Stimulated activated CD4-positive, alpha-beta T cell treated with anti-CD3 and anti-CD28 coated beads, Interleukin-2, amount 100 ng/mL, for 48 hours (primary cell): ENCODE measurements at regions not wholly inside any gene's neighbourhood (a gene's known extent, or its start where the extent isn't known, plus 50 kb on each side); places are given as distances from the start of the nearest gene placed in this dataset.
"Not testable (repeated sequence)": the region's sequence is repeated elsewhere in the genome, so short reads cannot be mapped to it uniquely, and the experiment has no call there.

Experiments
- DNase-seq, 2 donors: peaks; one replicate each; pipeline ENCODE4 v3.0.0-alpha.2; 2020

GRCh38 chr5:90128551-90128950 is 281.0 kb downstream of the CETN3 start:
- DNase-seq, result no peak

- DNase-seq, result no peak
Measured at GRCh38 chr5:90119531-90119971, 290.0 kb downstream of the CETN3 start.

GRCh38 chr5:90117005-90117404 is 292.6 kb downstream of the CETN3 start:
- DNase-seq, result no peak

- DNase-seq, result no peak
Measured at GRCh38 chr5:90113108-90113507, 296.4 kb downstream of the CETN3 start.

- DNase-seq, result no peak
Measured at GRCh38 chr5:90112033-90112692, 297.4 kb downstream of the CETN3 start.

- DNase-seq, result no peak
Measured at GRCh38 chr5:90111364-90112032, 298.1 kb downstream of the CETN3 start.

- no peak for DNase-seq
Measured at GRCh38 chr5:90109285-90109684, 300.3 kb downstream of the CETN3 start.

- no peak for DNase-seq
Measured at GRCh38 chr5:90099099-90099498, 310.5 kb downstream of the CETN3 start.

- DNase-seq, result no peak
Measured at GRCh38 chr5:90097082-90097477, 312.5 kb downstream of the CETN3 start.

GRCh38 chr5:90096415-90097081 is 313.0 kb downstream of the CETN3 start:
- DNase-seq, result no peak

- no peak for DNase-seq
Measured at GRCh38 chr5:90095292-90096060, 314.1 kb downstream of the CETN3 start.

- no peak for DNase-seq
Measured at GRCh38 chr5:90093751-90094485, 315.6 kb downstream of the CETN3 start.

GRCh38 chr5:90092734-90093133 is 316.8 kb downstream of the CETN3 start:
- DNase-seq, result no peak

GRCh38 chr5:90084342-90084741 is 325.2 kb downstream of the CETN3 start:
- no peak for DNase-seq

GRCh38 chr5:90073026-90073570 is 336.5 kb downstream of the CETN3 start:
- not testable (repeated sequence) for DNase-seq

GRCh38 chr5:90071656-90072055 is 337.9 kb downstream of the CETN3 start:
- no peak for DNase-seq

- no peak for DNase-seq
Measured at GRCh38 chr5:90071066-90071465, 338.5 kb downstream of the CETN3 start.

GRCh38 chr5:90066920-90067319 is 342.6 kb downstream of the CETN3 start:
- DNase-seq, result no peak

- DNase-seq, result no peak
Measured at GRCh38 chr5:90056911-90057705, 352.4 kb downstream of the CETN3 start.

- DNase-seq, result no peak
Measured at GRCh38 chr5:90055831-90056328, 353.7 kb downstream of the CETN3 start.

GRCh38 chr5:90054612-90055011 is 354.9 kb downstream of the CETN3 start:
- no peak for DNase-seq
